ENCODE measurements at regions not wholly inside any gene's neighbourhood (a gene's known extent, or its start where the extent isn't known, plus 50 kb on each side); places are given as distances from the start of the nearest gene placed in this dataset.

DNA sequence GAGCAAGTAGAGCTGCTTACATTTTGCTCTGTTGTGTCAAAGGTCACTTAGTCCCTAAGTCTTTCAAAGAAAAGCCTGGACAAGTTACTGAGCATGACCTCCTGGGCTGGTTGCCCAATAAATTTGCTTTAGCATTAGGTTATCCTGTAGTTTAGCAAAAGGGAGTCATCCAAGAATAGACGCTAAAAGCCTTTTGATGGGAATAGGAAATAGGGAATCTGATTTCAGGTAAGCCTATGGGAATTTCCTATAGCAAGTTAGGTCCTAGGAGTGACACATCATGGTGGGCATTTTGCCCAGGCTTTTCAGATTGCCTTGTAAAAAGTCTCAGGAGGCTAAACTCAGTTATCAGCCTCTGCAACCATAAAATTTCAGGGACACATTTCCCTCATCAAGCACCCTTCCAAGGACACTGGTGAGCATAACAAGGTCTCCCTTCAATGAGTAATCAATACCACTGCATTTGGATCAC lies 67.6 kb upstream of the RANBP3L start:
- no peak for TF ChIP-seq CTCF (IDR thresholded peaks at IDR 0.05)
- Histone ChIP-seq H3K36me3 (no peaks in the 10 kb centered on the region), H3K9me3 (no peaks in the 10 kb centered on the region), H3K27me3 (ENCODE audit: low read depth) (no peaks in the 10 kb centered on the region), H3K4me1 (peaks cover 4% of the 10 kb centered on the region), H3K4me3 (no peak overlapping the region), H3K27ac (no peak overlapping the region)
- no peak for DNase-seq
- ATAC-seq = no peak
- intact Hi-C loops (cut with DNase I) = no loop called here

- ATAC-seq = no peak
- Histone ChIP-seq H3K4me3 (no peak overlapping the region), H3K4me1 (peaks cover 9% of the 10 kb centered on the region), H3K27ac (no peak overlapping the region), H3K36me3 (no peaks in the 10 kb centered on the region), H3K9me3 (no peaks in the 10 kb centered on the region), H3K27me3 (ENCODE audit: low read depth) (no peaks in the 10 kb centered on the region)
- no peak for TF ChIP-seq CTCF (IDR thresholded peaks at IDR 0.05)
- intact Hi-C loops (cut with DNase I) = no loop called here
- no peak for DNase-seq
Measured at GRCh38 chr5:36370073-36370472, 68.4 kb upstream of the RANBP3L start.

- no peak for TF ChIP-seq CTCF (IDR thresholded peaks at IDR 0.05)
- Histone ChIP-seq H3K27ac (no peak overlapping the region), H3K4me1 (peaks cover 9% of the 10 kb centered on the region), H3K27me3 (ENCODE audit: low read depth) (no peaks in the 10 kb centered on the region), H3K4me3 (no peak overlapping the region), H3K9me3 (no peaks in the 10 kb centered on the region), H3K36me3 (no peaks in the 10 kb centered on the region)
- DNase-seq = no peak
- intact Hi-C loops (cut with DNase I) = no loop called here
- ATAC-seq = no peak
Measured at GRCh38 chr5:36371366-36371765, 69.7 kb upstream of the RANBP3L start.

GRCh38 chr5:36373527-36374086 lies 71.9 kb upstream of the RANBP3L start:
- Histone ChIP-seq H3K27ac (peak overlapping the region; percentile 36), H3K9me3 (no peaks in the 10 kb centered on the region), H3K36me3 (no peaks in the 10 kb centered on the region), H3K4me1 (peaks cover 9% of the 10 kb centered on the region), H3K4me3 (no peak overlapping the region), H3K27me3 (ENCODE audit: low read depth) (no peaks in the 10 kb centered on the region)
- ATAC-seq (peak; percentile 77 to 81), DNase-seq (peak; percentile 68)
- TF ChIP-seq CTCF (IDR thresholded peaks at IDR 0.05) = no peak
- intact Hi-C loops (cut with DNase I) = no loop called here

DNA sequence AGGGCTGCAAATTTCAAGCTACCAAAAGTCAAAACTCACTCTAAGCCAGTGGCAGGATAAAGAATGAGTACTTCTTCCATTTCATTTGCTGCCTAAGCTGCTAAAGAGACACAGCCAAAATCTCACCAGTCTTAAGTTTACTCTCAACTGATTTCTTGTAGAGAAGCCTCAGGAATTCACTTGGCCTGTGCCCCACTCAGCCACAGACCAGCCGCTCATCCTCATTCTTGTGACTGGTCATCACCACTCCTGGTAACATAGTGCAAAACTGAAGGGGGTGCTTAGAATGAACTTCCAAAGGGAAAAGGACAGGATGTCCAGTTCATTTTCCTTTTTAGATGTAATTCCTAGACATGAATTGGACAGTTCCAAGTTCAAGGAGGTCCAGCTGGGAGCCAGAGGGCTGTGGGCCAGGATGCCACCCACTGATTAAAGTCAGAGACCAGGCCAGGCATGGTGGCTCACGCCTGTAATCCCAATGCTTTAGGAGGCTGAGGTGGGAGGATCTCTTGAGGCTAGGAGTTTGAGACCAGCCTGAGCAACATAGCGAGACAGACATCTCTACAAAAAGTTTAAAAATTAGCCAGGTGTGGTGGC lies 72.7 kb upstream of the RANBP3L start:
- TF ChIP-seq CTCF (IDR thresholded peaks at IDR 0.05) = no peak
- no peaks in the 10 kb centered on the region for H3K27me3 ChIP-seq (ENCODE audit: low read depth)
- DNase-seq (no peak), ATAC-seq (peak; percentile 34 to 60)
- intact Hi-C loops (cut with DNase I) = no loop called here
- no peaks in the 10 kb centered on the region for H3K9me3 ChIP-seq
- H3K27ac ChIP-seq = peak overlapping the region; percentile 50
- H3K36me3 ChIP-seq = no peaks in the 10 kb centered on the region
- H3K4me1 ChIP-seq = peaks cover 9% of the 10 kb centered on the region
- H3K4me3 ChIP-seq = no peak overlapping the region

Measured in lower lobe of right lung (tissue), 2 donors.